Sigmoid colon (tissue), 4 donors: ENCODE measurements at regions not wholly inside any gene's neighbourhood (a gene's known extent, or its start where the extent isn't known, plus 50 kb on each side); places are given as distances from the start of the nearest gene placed in this dataset.

Experiments
- EP300 ChIP-seq, 4 donors: sonication (generic); formaldehyde crosslinking; IDR thresholded peaks; one replicate each; pipeline ENCODE4 v1.6.1; 2017; ENCODE audit warnings: antibody characterized with exemption in 4 of 4
- POLR2AphosphoS5 ChIP-seq, 4 donors: sonication (generic); formaldehyde crosslinking; IDR thresholded peaks; one replicate each; pipeline ENCODE4 v1.6.1; 2017; ENCODE audit warnings: antibody characterized with exemption in 4 of 4
- TF ChIP-seq, protein P1 (sequence below), 4 experiments: fragments of 450-650 bp in 3 of 4; fragments of 200-600 bp in 1 of 4; IDR thresholded peaks; one replicate each; pipeline ENCODE4 v1.5.1; 2016 to 2019; ENCODE audit warnings: antibody characterized with exemption in 4 of 4, mild to moderate bottlenecking in 3 of 4, moderate library complexity in 2 of 4

DNA sequence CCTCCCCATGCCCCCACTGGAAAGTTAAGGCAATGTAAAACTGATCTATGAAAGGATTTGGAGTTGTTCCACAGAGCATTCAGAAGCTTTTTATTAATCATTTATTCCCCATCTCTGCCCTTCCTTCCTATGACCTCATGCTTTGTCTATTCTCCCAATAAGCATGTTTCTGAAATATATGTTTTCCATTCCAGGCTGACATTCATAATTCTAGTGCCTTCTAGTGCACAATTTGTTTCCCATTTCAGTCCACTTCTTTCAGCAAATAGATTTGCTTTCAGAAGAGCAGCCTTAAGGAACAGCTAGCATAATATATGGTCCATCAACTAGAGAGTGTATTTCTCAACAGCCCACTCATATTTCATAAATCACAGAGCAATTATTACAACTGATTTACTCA lies 77.1 kb upstream of the ATXN3L start:
- TF ChIP-seq EP300 (IDR thresholded peaks at IDR 0.05): no peak
- TF ChIP-seq, protein P1, sequence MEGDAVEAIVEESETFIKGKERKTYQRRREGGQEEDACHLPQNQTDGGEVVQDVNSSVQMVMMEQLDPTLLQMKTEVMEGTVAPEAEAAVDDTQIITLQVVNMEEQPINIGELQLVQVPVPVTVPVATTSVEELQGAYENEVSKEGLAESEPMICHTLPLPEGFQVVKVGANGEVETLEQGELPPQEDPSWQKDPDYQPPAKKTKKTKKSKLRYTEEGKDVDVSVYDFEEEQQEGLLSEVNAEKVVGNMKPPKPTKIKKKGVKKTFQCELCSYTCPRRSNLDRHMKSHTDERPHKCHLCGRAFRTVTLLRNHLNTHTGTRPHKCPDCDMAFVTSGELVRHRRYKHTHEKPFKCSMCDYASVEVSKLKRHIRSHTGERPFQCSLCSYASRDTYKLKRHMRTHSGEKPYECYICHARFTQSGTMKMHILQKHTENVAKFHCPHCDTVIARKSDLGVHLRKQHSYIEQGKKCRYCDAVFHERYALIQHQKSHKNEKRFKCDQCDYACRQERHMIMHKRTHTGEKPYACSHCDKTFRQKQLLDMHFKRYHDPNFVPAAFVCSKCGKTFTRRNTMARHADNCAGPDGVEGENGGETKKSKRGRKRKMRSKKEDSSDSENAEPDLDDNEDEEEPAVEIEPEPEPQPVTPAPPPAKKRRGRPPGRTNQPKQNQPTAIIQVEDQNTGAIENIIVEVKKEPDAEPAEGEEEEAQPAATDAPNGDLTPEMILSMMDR (IDR thresholded peaks at IDR 0.05): no peak
- TF ChIP-seq POLR2AphosphoS5 (IDR thresholded peaks at IDR 0.05): no peak
